NT2/D1 (cell line): ENCODE measurements at regions not wholly inside any gene's neighbourhood (a gene's known extent, or its start where the extent isn't known, plus 50 kb on each side); places are given as distances from the start of the nearest gene placed in this dataset.

ENCODE experiments used
- DNase-seq: peaks from one replicate; pipeline ENCODE4 v3.0.0-alpha.2; 2011; ENCODE audit warnings: low read depth, low spot score
- H3K27me3 ChIP-seq: 2 replicates; pipeline ENCODE4 v1.6.0; 2011; ENCODE audit warnings: mild to moderate bottlenecking; ENCODE audit not compliant: insufficient read length, insufficient read depth
- H3K36me3 ChIP-seq: 2 replicates; pipeline ENCODE4 v1.6.1; 2011; ENCODE audit warnings: mild to moderate bottlenecking, low read length, mixed read lengths; ENCODE audit not compliant: insufficient read depth, insufficient read length
- H3K4me1 ChIP-seq: 2 replicates; pipeline ENCODE4 v1.5.1; 2011; ENCODE audit not compliant: insufficient read depth, insufficient read length
- H3K4me3 ChIP-seq: 2 replicates; pipeline ENCODE4 v1.5.1; 2011; ENCODE audit warnings: low read depth; ENCODE audit not compliant: insufficient read length
- H3K9ac ChIP-seq: 2 replicates; pipeline ENCODE4 v1.6.0; 2011; ENCODE audit warnings: low read depth; ENCODE audit not compliant: insufficient read length
- H3K9me3 ChIP-seq: 2 replicates; pipeline ENCODE4 v1.5.1; 2011; ENCODE audit warnings: mild to moderate bottlenecking, low read length; ENCODE audit not compliant: insufficient read depth
- SUZ12 ChIP-seq: IDR thresholded peaks from 2 replicates; pipeline ENCODE4 v1.6.1; 2011; ENCODE audit not compliant: insufficient read length, insufficient read depth; ENCODE audit errors: extremely low read depth
- YY1 ChIP-seq: IDR thresholded peaks from 2 replicates; pipeline ENCODE4 v1.6.1; 2011; ENCODE audit not compliant: insufficient read length, insufficient read depth
- ZNF274 ChIP-seq: IDR thresholded peaks from 2 replicates; pipeline ENCODE4 v1.6.1; 2011; ENCODE audit warnings: mild to moderate bottlenecking, low read depth, low read length

GRCh38 chr10:84683980-84684740 is 355.8 kb downstream of the CCSER2 start:
- TF ChIP-seq SUZ12 (no peak), YY1 (no peak), ZNF274 (no peak)
- Histone ChIP-seq H3K9me3 (peaks cover 18% of the 10 kb centered on the region; the same call in 1 of the 2 replicates), H3K4me1 (no peaks in the 10 kb centered on the region), H3K27me3 (no peaks in the 10 kb centered on the region), H3K9ac (no peak overlapping the region), H3K36me3 (no peaks in the 10 kb centered on the region), H3K4me3 (no peak overlapping the region)
- no peak for DNase-seq

- Histone ChIP-seq H3K4me3 (no peak overlapping the region), H3K27me3 (no peaks in the 10 kb centered on the region), H3K36me3 (no peaks in the 10 kb centered on the region), H3K9me3 (peaks cover 18% of the 10 kb centered on the region; the same call in 1 of the 2 replicates), H3K9ac (no peak overlapping the region), H3K4me1 (no peaks in the 10 kb centered on the region)
- no peak for TF ChIP-seq YY1
- TF ChIP-seq SUZ12: no peak
- no peak for TF ChIP-seq ZNF274
- no peak for DNase-seq
Measured at GRCh38 chr10:84685047-84685660, 356.8 kb downstream of the CCSER2 start.

- no peak for DNase-seq
- no peak overlapping the region for H3K9ac ChIP-seq
- TF ChIP-seq SUZ12 (no peak), YY1 (no peak), ZNF274 (no peak)
- H3K4me1 ChIP-seq: no peaks in the 10 kb centered on the region
- no peaks in the 10 kb centered on the region for H3K27me3 ChIP-seq
- H3K9me3 ChIP-seq: peaks cover 5% of the 10 kb centered on the region; the same call in 1 of the 2 replicates
- no peak overlapping the region for H3K4me3 ChIP-seq
- no peaks in the 10 kb centered on the region for H3K36me3 ChIP-seq
Measured at GRCh38 chr10:84693006-84693405, 364.6 kb downstream of the CCSER2 start.

- TF ChIP-seq SUZ12 (no peak), YY1 (no peak), ZNF274 (no peak)
- H3K4me1 ChIP-seq: no peaks in the 10 kb centered on the region
- H3K36me3 ChIP-seq: no peaks in the 10 kb centered on the region
- H3K9me3 ChIP-seq: peaks cover 5% of the 10 kb centered on the region; the same call in 1 of the 2 replicates
- no peaks in the 10 kb centered on the region for H3K27me3 ChIP-seq
- no peak overlapping the region for H3K4me3 ChIP-seq
- no peak for DNase-seq
- no peak overlapping the region for H3K9ac ChIP-seq
Measured at GRCh38 chr10:84695902-84696301, 367.5 kb downstream of the CCSER2 start.

GRCh38 chr10:84696610-84697009 is 368.2 kb downstream of the CCSER2 start:
- no peak for TF ChIP-seq ZNF274
- TF ChIP-seq YY1: no peak
- no peak for TF ChIP-seq SUZ12

GRCh38 chr10:84698989-84699388 is 370.6 kb downstream of the CCSER2 start:
- H3K27me3 ChIP-seq: no peaks in the 10 kb centered on the region
- H3K9me3 ChIP-seq: no peaks in the 10 kb centered on the region
- DNase-seq: no peak
- TF ChIP-seq ZNF274: no peak
- no peak for TF ChIP-seq SUZ12
- TF ChIP-seq YY1: no peak
- H3K4me1 ChIP-seq: no peaks in the 10 kb centered on the region
- H3K4me3 ChIP-seq: no peak overlapping the region
- H3K9ac ChIP-seq: no peak overlapping the region
- H3K36me3 ChIP-seq: no peaks in the 10 kb centered on the region

More at GRCh38 chr10:84696610-84697009, 368.2 kb downstream of the CCSER2 start:
- Histone ChIP-seq H3K36me3 (no peaks in the 10 kb centered on the region), H3K4me1 (no peaks in the 10 kb centered on the region), H3K27me3 (no peaks in the 10 kb centered on the region), H3K9ac (no peak overlapping the region), H3K4me3 (no peak overlapping the region), H3K9me3 (peaks cover 5% of the 10 kb centered on the region; the same call in 1 of the 2 replicates)
- no peak for DNase-seq

GRCh38 chr10:84700668-84701369 is 372.4 kb downstream of the CCSER2 start:
- TF ChIP-seq SUZ12: no peak
- no peak for TF ChIP-seq ZNF274
- TF ChIP-seq YY1: no peak
- Histone ChIP-seq H3K9ac (no peak overlapping the region), H3K4me3 (no peak overlapping the region), H3K27me3 (no peaks in the 10 kb centered on the region), H3K4me1 (peaks cover 2% of the 10 kb centered on the region), H3K9me3 (no peaks in the 10 kb centered on the region), H3K36me3 (no peaks in the 10 kb centered on the region)
- no peak for DNase-seq
